Keratinocyte (primary cell): ENCODE measurements at regions not wholly inside any gene's neighbourhood (a gene's known extent, or its start where the extent isn't known, plus 50 kb on each side); places are given as distances from the start of the nearest gene placed in this dataset.
"Not testable (repeated sequence)": the region's sequence is repeated elsewhere in the genome, so short reads cannot be mapped to it uniquely, and the experiment has no call there.

ENCODE experiments used
- DNase-seq: peaks from one replicate; pipeline ENCODE4 v3.0.0-alpha.2; 2011; ENCODE audit warnings: low read depth, missing footprints, low spot score
- FAIRE-seq: peaks from 2 replicates; lab custom pipeline; 2011; peaks lifted over from hg19 to GRCh38; lab: Jason Lieb, UNC
- H2AFZ ChIP-seq: 2 replicates; pipeline ENCODE4 v1.6.0; 2012; ENCODE audit warnings: low read length, control low read depth, inconsistent platforms; ENCODE audit not compliant: control insufficient read depth
- H3K27ac ChIP-seq: 2 replicates; pipeline ENCODE4 v1.5.1; 2011; ENCODE audit warnings: low read length; ENCODE audit not compliant: control insufficient read depth, insufficient read depth
- H3K27me3 ChIP-seq: 3 replicates; pipeline ENCODE4 v1.6.0; 2011; ENCODE audit warnings: low read length; ENCODE audit not compliant: control insufficient read depth, insufficient read depth; ENCODE audit errors: extremely low read depth
- H3K36me3 ChIP-seq, 2 experiments: 2 replicates in 1 of 2; 3 replicates in 1 of 2; pipeline ENCODE4 v1.5.1; 2011; ENCODE audit warnings: low read length in 2 of 2, mild to moderate bottlenecking in 1 of 2; ENCODE audit not compliant: control insufficient read depth in 2 of 2, insufficient read depth in 2 of 2; ENCODE audit errors: extremely low read depth in 1 of 2
- H3K4me1 ChIP-seq: 3 replicates; pipeline ENCODE4 v1.5.1; 2011; ENCODE audit warnings: low read length; ENCODE audit not compliant: control insufficient read depth, insufficient read depth; ENCODE audit errors: extremely low read depth
- H3K4me2 ChIP-seq: 3 replicates; pipeline ENCODE4 v1.6.0; 2011; ENCODE audit warnings: low read depth, low read length; ENCODE audit not compliant: control insufficient read depth, insufficient read depth; ENCODE audit errors: extremely low read depth
- H3K4me3 ChIP-seq, 3 experiments: fragments of 200-600 bp in 1 of 3; sonication (generic) in 1 of 3; 2 replicates in 2 of 3; 3 replicates in 1 of 3; pipeline ENCODE4 v1.5.1; 2011 to 2016; ENCODE audit warnings: low read length in 3 of 3, mild to moderate bottlenecking in 3 of 3, control low read depth in 2 of 3, inconsistent platforms in 1 of 3, low read depth in 1 of 3, mixed read lengths in 1 of 3, mixed run types in 1 of 3, moderate library complexity in 1 of 3; ENCODE audit not compliant: control insufficient read depth in 2 of 3, insufficient read depth in 2 of 3; ENCODE audit errors: extremely low read depth in 1 of 3
- H3K79me2 ChIP-seq: 2 replicates; pipeline ENCODE4 v1.6.0; 2012; ENCODE audit warnings: low read length; ENCODE audit not compliant: control insufficient read depth, insufficient read depth
- H3K9ac ChIP-seq: 3 replicates; pipeline ENCODE4 v1.6.0; 2011; ENCODE audit warnings: low read length; ENCODE audit not compliant: control insufficient read depth, insufficient read depth; ENCODE audit errors: extremely low read depth
- H3K9me1 ChIP-seq: 3 replicates; pipeline ENCODE4 v1.6.0; 2011; ENCODE audit warnings: low read length; ENCODE audit not compliant: control insufficient read depth, insufficient read depth; ENCODE audit errors: extremely low read depth
- H3K9me3 ChIP-seq: 2 replicates; pipeline ENCODE4 v1.5.1; 2012; ENCODE audit warnings: low read depth, low read length; ENCODE audit not compliant: control insufficient read depth
- H4K20me1 ChIP-seq: 3 replicates; pipeline ENCODE4 v1.6.0; 2011; ENCODE audit warnings: low read length; ENCODE audit not compliant: control insufficient read depth, insufficient read depth; ENCODE audit errors: extremely low read depth
- CTCF ChIP-seq, 3 experiments: IDR thresholded peaks in 1 of 3; conservative IDR thresholded peaks in 1 of 3; optimal IDR thresholded peaks in 1 of 3; 2 replicates in 2 of 3; 3 replicates in 1 of 3; pipeline versions ENCODE3 to v1.5.1; 2011; ENCODE audit warnings: low read length in 3 of 3, mild to moderate bottlenecking in 3 of 3, moderate library complexity in 2 of 3, control low read depth in 1 of 3, inconsistent platforms in 1 of 3; ENCODE audit not compliant: insufficient read depth in 2 of 3; ENCODE audit errors: extremely low read depth in 1 of 3
- EZH2 ChIP-seq: IDR thresholded peaks from one replicate; pipeline ENCODE4 v1.6.1; 2012; ENCODE audit warnings: inconsistent platforms, mild to moderate bottlenecking, low read length, moderate library complexity
- dilution Hi-C: fragments of 300-500 bp; cut with MboI; formaldehyde crosslinking; loops from one replicate; pipeline ENCODE4 v1.7.0; 2020; ENCODE audit warnings: low sequenced_read_pairs; ENCODE audit not compliant: extremely low pct_ligation_motif_present

- FAIRE-seq = no peak
- no peaks in the 10 kb centered on the region for H3K9me1 ChIP-seq
- no peaks in the 10 kb centered on the region for H4K20me1 ChIP-seq
- no peaks in the 10 kb centered on the region for H3K4me1 ChIP-seq
- no peaks in the 10 kb centered on the region for H3K27me3 ChIP-seq
- H3K9ac ChIP-seq = no peak overlapping the region
- no peaks in the 10 kb centered on the region for H3K36me3 ChIP-seq
- dilution Hi-C loops = no loop called here
- no peak overlapping the region for H3K4me2 ChIP-seq
- DNase-seq = no peak
- TF ChIP-seq CTCF (optimal IDR thresholded peaks at IDR 0.05 in 1 of 3, IDR thresholded peaks at IDR 0.05 in 1 of 3, conservative IDR thresholded peaks at IDR 0.05 in 1 of 3; ENCODE audit: extremely low read depth in 1 of 3, insufficient read depth in 2 of 3, low read length in 3 of 3) (no peak), EZH2 (no peak)
- H3K79me2 ChIP-seq = no peaks in the 10 kb centered on the region
- H3K9me3 ChIP-seq = no peaks in the 10 kb centered on the region
- no peak overlapping the region for H2AFZ ChIP-seq
- H3K27ac ChIP-seq = no peak overlapping the region
- H3K4me3 ChIP-seq = no peak overlapping the region
Observed at GRCh38 chr2:58398406-58398805, 157.3 kb upstream of the FANCL start.

GRCh38 chr2:58387701-58388100 is 146.6 kb upstream of the FANCL start:
- Histone ChIP-seq H3K79me2 (no peaks in the 10 kb centered on the region), H3K27me3 (no peaks in the 10 kb centered on the region), H3K4me2 (no peak overlapping the region), H3K9me3 (no peaks in the 10 kb centered on the region), H3K9ac (no peak overlapping the region), H3K9me1 (no peaks in the 10 kb centered on the region), H3K4me1 (no peaks in the 10 kb centered on the region), H3K4me3 (no peak overlapping the region), H4K20me1 (no peaks in the 10 kb centered on the region), H3K27ac (no peak overlapping the region), H2AFZ (no peak overlapping the region), H3K36me3 (no peaks in the 10 kb centered on the region)
- DNase-seq (no peak), FAIRE-seq (no peak)
- TF ChIP-seq EZH2 = no peak
- no peak for TF ChIP-seq CTCF (optimal IDR thresholded peaks at IDR 0.05 in 1 of 3, IDR thresholded peaks at IDR 0.05 in 1 of 3, conservative IDR thresholded peaks at IDR 0.05 in 1 of 3; ENCODE audit: extremely low read depth in 1 of 3, insufficient read depth in 2 of 3, low read length in 3 of 3)
- dilution Hi-C loops = no loop called here

DNA sequence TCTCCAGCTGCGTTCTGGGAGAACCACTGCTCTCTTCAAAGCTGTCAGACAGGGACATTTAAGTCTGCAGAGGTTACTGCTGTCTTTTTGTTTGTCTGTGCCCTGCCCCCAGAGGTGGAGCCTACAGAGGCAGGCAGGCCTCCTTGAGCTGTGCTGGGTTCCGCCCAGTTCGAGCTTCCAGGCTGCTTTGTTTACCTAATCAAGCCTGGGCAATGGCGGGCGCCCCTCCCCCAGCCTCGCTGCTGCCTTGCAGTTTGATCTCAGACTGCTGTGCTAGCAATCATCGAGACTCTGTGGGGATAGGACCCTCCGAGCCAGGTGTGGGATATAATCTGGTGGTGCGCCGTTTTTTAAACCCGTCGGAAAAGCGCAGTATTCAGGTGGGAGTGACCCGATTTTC is 145.8 kb upstream of the FANCL start:
- dilution Hi-C loops, H3K36me3 ChIP-seq, FAIRE-seq, H3K27ac ChIP-seq, H3K79me2 ChIP-seq, H3K4me1 ChIP-seq, H3K9me1 ChIP-seq, H3K4me3 ChIP-seq, DNase-seq, H3K9me3 ChIP-seq, H4K20me1 ChIP-seq, H3K27me3 ChIP-seq, H2AFZ ChIP-seq, H3K4me2 ChIP-seq, H3K9ac ChIP-seq: not testable (repeated sequence)
